Spinal cord (tissue), 9 donors: ENCODE measurements at regions not wholly inside any gene's neighbourhood (a gene's known extent, or its start where the extent isn't known, plus 50 kb on each side); places are given as distances from the start of the nearest gene placed in this dataset.
"Not testable (repeated sequence)": the region's sequence is repeated elsewhere in the genome, so short reads cannot be mapped to it uniquely, and the experiment has no call there.

ENCODE experiments used
- DNase-seq, 6 donors: peaks; one replicate each; pipeline versions ENCODE4 v3.0.0 to v3.0.0-alpha.2; 2013 to 2015; ENCODE audit warnings: low spot score in 6 of 6, low read depth in 4 of 6
- H3K27ac ChIP-seq: one replicate; pipeline ENCODE4 v1.5.1; 2013; ENCODE audit warnings: low read depth, low read length, control low read depth
- H3K27me3 ChIP-seq: one replicate; pipeline ENCODE4 v1.6.1; 2013; ENCODE audit warnings: low read length; ENCODE audit not compliant: control insufficient read depth, insufficient read depth
- H3K36me3 ChIP-seq: one replicate; pipeline ENCODE4 v1.6.1; 2013; ENCODE audit warnings: low read length; ENCODE audit not compliant: control insufficient read depth, insufficient read depth
- H3K4me1 ChIP-seq: one replicate; pipeline ENCODE4 v1.6.1; 2013; ENCODE audit warnings: low read length; ENCODE audit not compliant: control insufficient read depth, insufficient read depth
- H3K4me3 ChIP-seq: one replicate; pipeline ENCODE4 v1.5.1; 2013; ENCODE audit warnings: low read depth, low read length, control low read depth
- H3K9me3 ChIP-seq: one replicate; pipeline ENCODE4 v1.6.1; 2013; ENCODE audit warnings: low read length; ENCODE audit not compliant: control insufficient read depth, insufficient read depth
- WGBS: methylation state at CpG from one replicate; pipeline ENCODE4 v1.1.5; 2013; ENCODE audit warnings: missing lambda C conversion rate; ENCODE audit not compliant: insufficient coverage; 5-methylcytosine and 5-hydroxymethylcytosine counted together
- donor health status: healthy.

- no peaks in the 10 kb centered on the region for H3K27me3 ChIP-seq
Measured at GRCh38 chr2:242011167-242011513, 141.6 kb downstream of the RTP5 start.

GRCh38 chr2:242011516-242011915, 142.0 kb downstream of the RTP5 start:
- H3K27me3 ChIP-seq = no peaks in the 10 kb centered on the region
- no peaks in the 10 kb centered on the region for H3K4me1 ChIP-seq
- H3K9me3 ChIP-seq = no peaks in the 10 kb centered on the region
- no peak overlapping the region for H3K4me3 ChIP-seq
- no peaks in the 10 kb centered on the region for H3K36me3 ChIP-seq
- 87% methylated on average over 9 of the region's 12 CpGs for WGBS
- H3K27ac ChIP-seq = no peak overlapping the region
- no peak for DNase-seq

More at GRCh38 chr2:242011167-242011513, 141.6 kb downstream of the RTP5 start:
- Histone ChIP-seq H3K36me3 (no peaks in the 10 kb centered on the region), H3K9me3 (no peaks in the 10 kb centered on the region), H3K4me3 (no peak overlapping the region), H3K27ac (no peak overlapping the region), H3K4me1 (no peaks in the 10 kb centered on the region)
- WGBS = 78% methylated on average over 4 of the region's 11 CpGs
- DNase-seq = no peak

- DNase-seq = no peak
- H3K9me3 ChIP-seq = no peaks in the 10 kb centered on the region
- H3K4me3 ChIP-seq = no peak overlapping the region
- 92% methylated on average over 33 of the region's 40 CpGs for WGBS
- H3K27me3 ChIP-seq = no peaks in the 10 kb centered on the region
- H3K27ac ChIP-seq = no peak overlapping the region
- no peaks in the 10 kb centered on the region for H3K36me3 ChIP-seq
- no peaks in the 10 kb centered on the region for H3K4me1 ChIP-seq
Measured at GRCh38 chr2:242011991-242012764, 142.6 kb downstream of the RTP5 start.

- no peaks in the 10 kb centered on the region for H3K36me3 ChIP-seq
- H3K4me3 ChIP-seq = no peak overlapping the region
- DNase-seq = no peak
- WGBS = 87% methylated on average over 43 of the region's 44 CpGs
- no peaks in the 10 kb centered on the region for H3K27me3 ChIP-seq
- no peaks in the 10 kb centered on the region for H3K4me1 ChIP-seq
- no peaks in the 10 kb centered on the region for H3K9me3 ChIP-seq
- H3K27ac ChIP-seq = peak overlapping the region; percentile 40
Measured at GRCh38 chr2:242012956-242013764, 143.6 kb downstream of the RTP5 start.

GRCh38 chr2:242013771-242014170, 144.2 kb downstream of the RTP5 start:
- Histone ChIP-seq H3K27ac (peak overlapping the region; percentile 40), H3K9me3 (no peaks in the 10 kb centered on the region), H3K36me3 (no peaks in the 10 kb centered on the region), H3K4me1 (no peaks in the 10 kb centered on the region), H3K4me3 (no peak overlapping the region), H3K27me3 (no peaks in the 10 kb centered on the region)
- 82% methylated on average over 7 of the region's 9 CpGs for WGBS
- peak in 1 of 6 donors; percentile 11 for DNase-seq

- no peak for DNase-seq
- Histone ChIP-seq H3K36me3 (no peaks in the 10 kb centered on the region), H3K27me3 (no peaks in the 10 kb centered on the region), H3K4me1 (no peaks in the 10 kb centered on the region), H3K9me3 (no peaks in the 10 kb centered on the region), H3K27ac (no peak overlapping the region), H3K4me3 (no peak overlapping the region)
- WGBS = 84% methylated on average over 9 of the region's 10 CpGs
Measured at GRCh38 chr2:242015108-242016065, 145.9 kb downstream of the RTP5 start.

GRCh38 chr2:242017086-242017485, 147.6 kb downstream of the RTP5 start:
- H3K4me3 ChIP-seq = no peak overlapping the region
- H3K36me3 ChIP-seq = no peaks in the 10 kb centered on the region
- peaks cover 3% of the 10 kb centered on the region for H3K4me1 ChIP-seq
- DNase-seq = no peak
- no peaks in the 10 kb centered on the region for H3K9me3 ChIP-seq
- 82% methylated on average over 8 of the region's 10 CpGs for WGBS
- no peak overlapping the region for H3K27ac ChIP-seq
- H3K27me3 ChIP-seq = no peaks in the 10 kb centered on the region

GRCh38 chr2:242018416-242018815, 148.9 kb downstream of the RTP5 start:
- not testable (repeated sequence) for H3K4me1 ChIP-seq, H3K27me3 ChIP-seq, H3K4me3 ChIP-seq, H3K9me3 ChIP-seq, H3K36me3 ChIP-seq, H3K27ac ChIP-seq, DNase-seq
- WGBS = 84% methylated on average over 9 of the region's 10 CpGs

GRCh38 chr2:242019344-242019743, 149.8 kb downstream of the RTP5 start:
- H3K9me3 ChIP-seq = no peaks in the 10 kb centered on the region
- H3K4me3 ChIP-seq = no peak overlapping the region
- DNase-seq = no peak
- 90% methylated on average over 11 of the region's 11 CpGs for WGBS
- H3K36me3 ChIP-seq = no peaks in the 10 kb centered on the region
- H3K27me3 ChIP-seq = no peaks in the 10 kb centered on the region
- peaks cover 3% of the 10 kb centered on the region for H3K4me1 ChIP-seq
- H3K27ac ChIP-seq = no peak overlapping the region
